Natural killer cell (primary cell): ENCODE measurements at regions not wholly inside any gene's neighbourhood (a gene's known extent, or its start where the extent isn't known, plus 50 kb on each side); places are given as distances from the start of the nearest gene placed in this dataset.

Experiments
- ATAC-seq, 3 donors: fragments of 150-1000 bp in 2 of 3; fragments of 200-7000 bp in 1 of 3; cut with Tn5 transposase; 1 replicate in 1 of 3; 2 replicates in 2 of 3; pipeline ENCODE4 v1.10.0; 2021; ENCODE audit warnings: mild to moderate bottlenecking in 2 of 3, moderate library complexity in 2 of 3
- DNase-seq, 2 donors: peaks; one replicate each; pipeline versions ENCODE4 v3.0.0 to v3.0.0-alpha.2; 2013 to 2021; ENCODE audit warnings: mixed read lengths in 1 of 2
- H3K27ac ChIP-seq: one replicate; pipeline ENCODE4 v1.5.1; 2013; ENCODE audit warnings: mild to moderate bottlenecking, low read length
- H3K27me3 ChIP-seq: one replicate; pipeline ENCODE4 v1.6.1; 2013; ENCODE audit warnings: low read length; ENCODE audit not compliant: control insufficient read depth, insufficient read depth
- H3K36me3 ChIP-seq: one replicate; pipeline ENCODE4 v1.6.1; 2013; ENCODE audit warnings: low read length; ENCODE audit not compliant: control insufficient read depth, insufficient read depth
- H3K4me1 ChIP-seq: one replicate; pipeline ENCODE4 v1.6.1; 2013; ENCODE audit warnings: low read length; ENCODE audit not compliant: control insufficient read depth, insufficient read depth
- H3K4me3 ChIP-seq: one replicate; pipeline ENCODE4 v1.5.1; 2013; ENCODE audit warnings: low read length
- H3K9me3 ChIP-seq: one replicate; pipeline ENCODE4 v1.6.1; 2013; ENCODE audit warnings: low read length; ENCODE audit not compliant: control insufficient read depth, insufficient read depth
- H3K27ac Mint-ChIP-seq, 2 donors: one replicate each; pipeline ENCODE4 v1.8.0; 2022; ENCODE audit warnings: mild to moderate bottlenecking in 2 of 2, mixed read lengths in 2 of 2, moderate library complexity in 1 of 2
- H3K27me3 Mint-ChIP-seq, 2 donors: one replicate each; pipeline ENCODE4 v1.8.0; 2022; ENCODE audit warnings: low read depth in 2 of 2, mixed read lengths in 2 of 2
- H3K36me3 Mint-ChIP-seq: one replicate; pipeline ENCODE4 v1.8.0; 2022; ENCODE audit warnings: mixed read lengths
- H3K4me1 Mint-ChIP-seq, 2 donors: one replicate each; pipeline ENCODE4 v1.8.0; 2022; ENCODE audit warnings: mixed read lengths in 2 of 2
- H3K4me3 Mint-ChIP-seq: one replicate; pipeline ENCODE4 v1.8.0; 2022; ENCODE audit warnings: mild to moderate bottlenecking, moderate library complexity, mixed read lengths
- H3K9me3 Mint-ChIP-seq, 2 donors: one replicate each; pipeline ENCODE4 v1.8.0; 2022; ENCODE audit warnings: mixed read lengths in 2 of 2
- CTCF ChIP-seq: fragments of 200-600 bp; IDR thresholded peaks from one replicate; pipeline ENCODE4 v1.8.0; 2022; ENCODE audit warnings: antibody characterized with exemption
- WGBS: methylation state at CpG from one replicate; pipeline ENCODE4 v1.1.7; 2013; ENCODE audit warnings: missing lambda C conversion rate; ENCODE audit not compliant: insufficient coverage; 5-methylcytosine and 5-hydroxymethylcytosine counted together
- intact Hi-C: fragments of 100-400 bp; cut with micrococcal nuclease; formaldehyde crosslinking; loops from one replicate; pipeline ENCODE4 v1.14.2; 2022

GRCh38 chr3:30268288-30268687, 338.1 kb upstream of the TGFBR2 start:
- Mint-ChIP-seq H3K27me3 (peaks cover 0 to 7% of the 10 kb centered on the region in 2 donors), H3K36me3 (peaks cover 4% of the 10 kb centered on the region), H3K9me3 (peaks cover 2 to 3% of the 10 kb centered on the region in 2 donors), H3K4me1 (no peaks in the 10 kb centered on the region), H3K27ac (no peak overlapping the region), H3K4me3 (no peak overlapping the region)
- intact Hi-C loops: no loop called here
- Histone ChIP-seq H3K27ac (no peak overlapping the region), H3K27me3 (no peaks in the 10 kb centered on the region), H3K9me3 (no peaks in the 10 kb centered on the region), H3K4me1 (no peaks in the 10 kb centered on the region), H3K4me3 (no peak overlapping the region), H3K36me3 (no peaks in the 10 kb centered on the region)
- ATAC-seq: no peak
- 75% methylated on average over 4 of the region's 4 CpGs for WGBS
- no peak for TF ChIP-seq CTCF
- no peak for DNase-seq

- H3K27me3 ChIP-seq: no peaks in the 10 kb centered on the region
- H3K4me3 ChIP-seq: no peak overlapping the region
- intact Hi-C loops: no loop called here
- Mint-ChIP-seq H3K9me3 (peaks cover 2 to 3% of the 10 kb centered on the region in 2 donors), H3K27ac (no peak overlapping the region), H3K36me3 (no peaks in the 10 kb centered on the region), H3K4me1 (no peaks in the 10 kb centered on the region), H3K27me3 (no peaks in the 10 kb centered on the region), H3K4me3 (no peak overlapping the region)
- no peaks in the 10 kb centered on the region for H3K4me1 ChIP-seq
- no peak for DNase-seq
- no peak overlapping the region for H3K27ac ChIP-seq
- 69% methylated on average over 9 of the region's 10 CpGs for WGBS
- ATAC-seq: no peak
- no peaks in the 10 kb centered on the region for H3K36me3 ChIP-seq
- no peak for TF ChIP-seq CTCF
- no peaks in the 10 kb centered on the region for H3K9me3 ChIP-seq
Observed at GRCh38 chr3:30269751-30270445, 336.5 kb upstream of the TGFBR2 start.

- Mint-ChIP-seq H3K9me3 (no peaks in the 10 kb centered on the region), H3K4me1 (no peaks in the 10 kb centered on the region), H3K27me3 (no peaks in the 10 kb centered on the region), H3K27ac (no peak overlapping the region), H3K36me3 (no peaks in the 10 kb centered on the region), H3K4me3 (no peak overlapping the region)
- no peak for TF ChIP-seq CTCF
- Histone ChIP-seq H3K27ac (no peak overlapping the region), H3K4me1 (no peaks in the 10 kb centered on the region), H3K4me3 (no peak overlapping the region), H3K36me3 (no peaks in the 10 kb centered on the region), H3K27me3 (no peaks in the 10 kb centered on the region), H3K9me3 (no peaks in the 10 kb centered on the region)
- 86% methylated on average over 2 of the region's 3 CpGs for WGBS
- DNase-seq (no peak), ATAC-seq (no peak)
- intact Hi-C loops: no loop called here
Observed at GRCh38 chr3:30271781-30272180, 334.6 kb upstream of the TGFBR2 start.
